Upper lobe of left lung (tissue), 4 donors: ENCODE measurements at regions not wholly inside any gene's neighbourhood (a gene's known extent, or its start where the extent isn't known, plus 50 kb on each side); places are given as distances from the start of the nearest gene placed in this dataset.

Experiments used
- EP300 ChIP-seq, 4 donors: sonication (generic); formaldehyde crosslinking; IDR thresholded peaks; one replicate each; pipeline ENCODE4 v1.5.1; 2017; ENCODE audit warnings: antibody characterized with exemption in 4 of 4, control low read depth in 2 of 4
- POLR2A ChIP-seq, 4 donors: fragments of 450-650 bp; IDR thresholded peaks; one replicate each; pipeline ENCODE4 v1.5.1; 2016 to 2017; ENCODE audit warnings: antibody characterized with exemption in 4 of 4, mild to moderate bottlenecking in 2 of 4

DNA sequence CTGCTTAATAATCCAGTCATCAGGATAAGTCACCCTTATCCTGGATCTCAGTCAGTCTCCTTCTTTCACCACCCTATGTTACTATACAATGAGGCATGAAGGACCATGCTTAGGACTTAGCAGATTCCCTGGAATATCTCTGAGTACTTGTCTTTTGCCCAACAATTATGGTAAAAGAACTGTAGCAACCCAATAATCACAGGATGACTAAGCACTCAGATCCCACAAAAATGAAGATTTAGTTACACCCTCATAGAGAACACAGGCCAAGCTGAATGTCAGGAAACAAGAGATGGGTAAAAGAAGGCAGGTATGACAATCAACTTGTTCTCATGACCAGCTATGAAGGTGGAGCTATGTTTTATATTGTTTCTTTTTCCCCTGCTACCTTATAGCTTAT lies 91.4 kb downstream of the EDN1 start:
- TF ChIP-seq POLR2A (IDR thresholded peaks at IDR 0.05) (no peak), EP300 (IDR thresholded peaks at IDR 0.05) (no peak)
